Stimulated activated CD4-positive, alpha-beta T cell treated with anti-CD3 and anti-CD28 coated beads, Interleukin-12 subunit alpha, Interleukin-12 subunit beta, amount 100 ng/mL, for 24 hours (primary cell): ENCODE measurements at regions not wholly inside any gene's neighbourhood (a gene's known extent, or its start where the extent isn't known, plus 50 kb on each side); places are given as distances from the start of the nearest gene placed in this dataset.
"Not testable (repeated sequence)": the region's sequence is repeated elsewhere in the genome, so short reads cannot be mapped to it uniquely, and the experiment has no call there.

Source experiments
- DNase-seq, 2 experiments: peaks; one replicate each; pipeline ENCODE4 v3.0.0-alpha.2; 2020; ENCODE audit warnings: low read depth in 2 of 2

DNA sequence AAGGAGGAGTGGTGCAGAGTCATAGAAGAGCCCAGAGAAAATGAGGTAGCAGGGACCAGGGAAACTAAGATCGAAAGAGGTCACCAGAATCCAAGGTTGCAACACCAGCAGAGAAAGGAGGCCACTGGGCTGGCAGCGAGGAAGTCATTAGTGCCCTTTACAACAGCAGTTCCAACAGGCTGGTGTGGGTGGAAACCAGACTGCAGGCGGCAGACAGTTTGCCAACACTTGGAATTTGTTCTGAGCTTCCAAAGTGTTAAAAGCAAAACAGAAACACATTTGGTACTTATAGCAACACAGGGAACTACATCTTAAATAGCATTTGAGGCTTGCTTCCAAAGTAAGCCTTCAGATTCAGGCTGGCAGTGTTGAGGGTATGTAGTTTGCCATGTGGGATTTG is 95.2 kb upstream of the PWP1 start:
- DNase-seq = no peak

DNA sequence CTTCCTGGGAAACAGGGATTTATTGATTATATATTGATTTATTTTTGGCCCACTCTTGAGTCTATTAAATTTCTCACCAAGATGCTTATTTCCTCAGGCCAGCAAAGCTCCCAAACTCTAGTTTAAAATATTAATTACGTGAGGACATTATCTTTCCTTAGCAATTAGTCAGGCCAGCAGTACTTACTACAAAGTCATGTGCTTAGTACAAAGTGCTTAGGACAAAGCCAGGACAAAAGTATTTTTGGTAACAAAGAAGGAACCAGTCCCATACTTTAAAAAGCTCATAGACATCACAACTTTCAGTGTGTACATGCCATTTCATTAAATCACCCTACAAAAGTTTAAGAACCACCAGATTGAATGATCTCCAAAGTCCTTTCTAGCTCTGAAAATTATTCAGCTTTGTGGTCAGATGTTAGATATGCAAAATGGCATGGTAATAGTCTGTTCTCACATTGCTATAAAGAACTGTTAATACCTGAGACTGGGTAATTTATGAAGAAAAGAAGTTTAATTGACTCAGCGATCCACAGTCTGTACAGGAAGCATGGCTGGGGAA is 94.7 kb upstream of the PWP1 start:
- DNase-seq = no peak

DNA sequence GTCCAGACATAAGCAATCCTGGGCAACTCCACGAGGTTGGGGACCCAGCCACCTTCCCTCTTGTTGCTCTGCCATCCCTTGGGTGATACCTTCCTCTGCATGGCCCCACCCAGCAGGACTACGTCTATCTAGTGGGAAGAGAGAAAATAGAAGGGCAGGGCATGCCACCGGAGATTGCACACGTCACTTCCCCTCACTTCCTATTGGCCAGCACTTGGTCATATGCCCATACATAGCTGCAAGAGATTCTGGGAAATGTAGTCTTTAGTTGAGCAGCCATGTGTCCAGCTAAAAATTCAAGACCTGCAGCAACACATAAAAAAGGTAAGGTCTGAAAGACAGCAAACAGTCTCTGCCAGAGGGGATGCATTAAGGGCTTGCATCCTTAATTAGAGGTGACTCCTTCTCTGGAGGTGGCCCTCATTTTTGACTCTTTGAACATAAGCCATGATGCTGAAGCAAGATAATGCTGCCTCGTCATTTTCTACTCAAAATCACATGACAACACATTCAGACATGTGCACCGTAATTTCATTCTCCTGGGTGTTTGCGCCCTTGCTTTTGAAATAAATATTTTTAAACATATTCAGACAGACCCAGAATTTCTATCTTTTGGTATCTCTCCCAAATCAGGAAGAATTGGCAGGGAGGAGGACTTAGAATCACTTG is 91.8 kb upstream of the PWP1 start:
- no peak for DNase-seq

DNA sequence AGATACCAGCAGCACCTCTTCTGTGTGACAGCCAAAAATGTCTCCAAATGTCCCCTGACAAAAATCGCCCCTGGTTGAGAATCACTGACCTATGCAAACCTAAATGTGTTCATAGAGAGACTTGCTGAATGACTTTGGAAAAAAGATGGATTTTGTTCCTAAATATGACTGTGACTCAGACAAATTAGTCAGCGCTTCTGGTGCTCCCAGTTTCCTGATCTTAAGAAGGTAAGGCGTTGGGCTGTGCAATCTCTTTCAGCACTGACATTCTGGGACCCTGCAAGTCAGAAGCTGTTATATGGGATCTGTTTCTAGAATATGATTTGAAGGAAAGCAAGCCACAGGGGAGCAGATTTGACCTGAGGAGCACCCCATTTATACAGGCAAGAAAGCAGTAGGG is 90.6 kb upstream of the PWP1 start:
- DNase-seq = no peak

DNA sequence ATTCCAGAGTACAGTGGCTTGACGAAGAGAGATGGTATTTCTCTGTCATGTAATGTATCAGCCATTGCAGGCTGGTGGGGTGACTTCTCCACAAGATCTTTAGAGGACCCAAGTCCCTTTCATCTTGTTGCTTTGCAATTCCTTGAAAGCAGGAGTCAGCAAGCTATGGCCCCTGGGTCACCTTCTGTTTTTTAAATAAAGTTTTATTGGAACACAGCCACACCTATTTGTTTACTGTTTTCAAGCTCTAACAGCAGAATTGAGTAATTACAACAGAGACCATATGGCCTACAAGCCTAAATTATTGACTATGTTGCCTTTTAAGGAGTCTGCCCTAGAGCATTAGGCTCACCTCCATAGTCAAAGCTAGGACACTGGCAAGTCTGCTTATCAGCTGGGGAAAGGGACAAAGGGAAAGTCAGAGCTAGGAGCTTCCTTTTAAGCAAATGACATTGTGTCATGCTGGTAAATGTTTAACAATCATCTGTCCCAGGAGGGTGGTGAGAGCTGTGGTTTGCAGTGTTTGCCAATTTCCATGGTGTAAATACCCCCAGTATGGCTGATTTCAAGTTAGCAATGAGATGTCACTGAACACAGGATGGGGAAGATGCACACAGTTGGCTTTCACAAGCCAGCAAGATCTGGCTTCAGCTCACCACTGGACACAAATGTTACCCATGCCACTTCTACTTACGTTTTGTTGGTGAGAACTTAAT is 87.7 kb upstream of the PWP1 start:
- DNase-seq = no peak

DNA sequence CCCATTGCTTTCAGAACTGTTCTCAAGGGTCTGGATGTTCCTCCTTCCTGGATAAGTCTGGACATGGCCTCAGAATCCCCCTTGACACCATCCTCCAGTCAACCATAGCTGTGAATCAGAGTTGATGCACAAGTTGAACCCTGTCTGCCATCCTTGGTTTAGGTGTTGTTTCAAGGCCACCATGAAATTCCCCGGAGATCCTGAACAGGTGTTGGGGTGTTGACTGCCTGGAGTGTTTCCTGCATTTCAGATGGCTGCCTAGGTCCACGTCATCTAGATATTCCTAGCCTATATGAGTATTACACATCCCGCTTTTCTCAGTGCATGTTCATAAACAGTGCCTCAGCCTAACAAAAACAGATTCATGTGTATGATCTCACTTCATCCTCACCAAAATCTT is 86.7 kb upstream of the PWP1 start:
- no peak for DNase-seq

DNA sequence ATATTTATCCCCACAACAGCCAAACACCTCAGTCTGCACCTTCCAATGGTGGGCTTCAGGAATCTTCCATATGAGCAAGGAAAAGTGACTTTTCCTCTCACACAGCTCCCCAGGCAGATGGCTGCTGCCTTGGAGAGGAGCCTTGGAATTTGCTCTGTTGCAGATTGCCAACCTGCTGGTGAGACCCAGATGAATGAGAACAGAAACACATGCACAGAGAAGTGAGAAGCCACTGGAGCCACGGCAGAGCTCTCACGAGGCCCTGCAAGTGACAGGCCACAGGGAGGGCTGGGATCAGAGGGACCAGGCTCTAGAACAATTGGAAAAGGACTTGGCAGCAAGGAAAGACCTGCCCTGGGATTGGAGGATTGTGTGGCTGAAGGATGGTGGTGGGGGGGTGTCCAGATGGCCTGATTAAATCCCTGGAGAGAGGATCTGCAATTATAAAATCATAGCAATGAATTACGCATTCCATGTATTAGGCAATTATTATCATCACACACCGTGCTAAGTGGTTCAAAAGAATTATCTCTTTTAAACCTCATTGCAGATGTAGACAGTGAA is 84.9 kb upstream of the PWP1 start:
- DNase-seq = no peak

DNA sequence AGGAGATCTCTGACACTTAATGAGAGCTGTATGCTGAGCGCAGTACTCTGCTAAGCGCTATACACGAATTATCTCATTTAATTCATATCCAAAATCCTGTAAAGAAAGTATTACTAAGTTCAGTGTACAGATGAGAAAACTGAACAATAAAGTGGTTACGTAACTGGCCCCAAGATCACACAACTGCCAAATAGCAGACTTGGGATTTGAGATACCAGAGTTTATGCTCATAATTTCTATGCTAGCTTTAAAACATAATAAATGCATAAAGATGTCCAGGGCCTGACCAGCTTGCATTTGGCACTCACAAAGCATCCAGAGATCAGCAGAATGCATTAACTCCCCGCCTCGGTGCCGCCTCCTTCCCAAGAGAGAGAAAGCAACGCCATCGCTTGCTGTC is 83.2 kb upstream of the PWP1 start:
- no peak for DNase-seq

DNA sequence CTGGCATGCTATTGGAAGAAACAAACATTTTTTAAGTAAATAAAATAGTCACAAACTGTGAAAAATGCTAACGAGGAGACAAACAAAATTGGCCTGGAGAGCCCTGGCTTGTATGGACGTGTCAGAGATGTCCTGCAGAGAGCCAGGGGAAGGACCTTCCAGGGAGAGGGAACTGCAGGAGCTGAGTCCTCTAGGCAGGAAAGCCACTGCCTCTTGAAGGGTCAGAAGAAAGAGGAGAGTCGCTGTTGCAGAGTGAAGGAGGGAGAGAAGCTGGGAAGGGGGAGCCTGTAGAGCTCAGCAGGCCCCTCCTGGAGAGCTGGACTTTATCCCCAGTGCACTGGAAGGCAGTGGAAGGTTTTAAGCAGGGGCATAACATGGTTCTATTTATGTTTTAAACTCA is 80.3 kb upstream of the PWP1 start:
- no peak for DNase-seq

DNA sequence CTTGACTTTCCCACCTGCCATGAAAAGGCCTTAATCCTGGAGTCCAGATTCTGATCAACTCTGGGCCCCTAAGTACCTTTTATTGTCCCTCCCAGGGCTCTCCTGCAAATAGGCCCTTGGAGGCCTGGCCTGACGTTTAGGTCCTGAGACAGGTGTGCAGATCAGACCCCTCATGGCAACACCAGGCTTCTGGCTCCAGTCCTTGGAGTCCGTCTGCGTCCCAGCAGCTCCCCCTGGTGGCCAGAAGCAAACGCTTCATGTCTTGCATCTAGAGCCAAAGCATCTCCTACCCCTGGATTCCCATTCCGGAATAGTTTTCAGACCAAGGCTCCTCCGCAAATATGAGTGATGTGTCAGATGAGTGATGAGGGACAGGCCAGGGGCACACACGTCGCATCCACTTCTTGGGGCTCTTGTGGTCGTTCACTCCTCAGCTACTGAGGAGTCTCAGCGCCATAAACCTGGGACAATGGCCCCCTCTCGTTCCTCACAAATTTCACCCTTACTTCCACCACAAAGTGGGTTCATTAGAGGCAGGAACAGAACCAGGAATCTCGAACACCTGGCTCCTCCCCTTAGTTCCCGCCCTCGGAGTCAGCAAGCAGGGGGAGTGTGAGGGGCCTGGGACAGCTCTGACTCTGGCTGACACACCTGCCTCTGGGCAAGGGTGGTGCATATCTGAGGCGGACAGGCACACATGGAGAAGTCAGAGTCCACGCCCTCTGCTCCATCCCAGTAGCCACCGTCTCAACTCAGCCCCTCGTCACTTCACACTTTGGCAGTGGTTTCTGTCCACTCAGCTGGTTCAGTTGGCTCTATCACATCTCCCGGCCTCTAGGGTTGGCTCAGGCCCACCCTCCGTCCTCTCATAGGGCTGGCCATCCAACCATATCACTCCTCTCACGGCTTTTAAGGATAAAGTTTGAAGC is 77.9 kb upstream of the PWP1 start:
- peak; percentile 58 to 73 for DNase-seq

DNA sequence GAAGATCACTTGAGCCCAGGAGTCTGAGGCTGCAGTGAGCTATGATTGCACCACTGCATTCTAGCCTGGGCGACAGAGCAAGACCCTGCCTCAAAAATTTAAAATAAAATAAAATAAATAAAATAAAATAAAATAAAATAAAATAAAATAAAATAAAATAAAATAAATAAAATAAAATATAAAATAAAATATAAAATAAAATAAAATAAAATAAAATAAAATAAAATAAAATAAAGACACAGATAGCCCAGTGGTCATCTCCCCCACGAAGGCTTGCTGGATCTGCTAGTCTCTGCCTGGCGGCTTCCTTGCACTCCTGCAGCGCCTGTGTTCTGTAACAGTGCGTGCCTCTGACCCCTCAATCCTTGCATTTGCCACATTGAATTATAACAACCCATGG is 76.8 kb upstream of the PWP1 start:
- DNase-seq = not testable (repeated sequence)

DNA sequence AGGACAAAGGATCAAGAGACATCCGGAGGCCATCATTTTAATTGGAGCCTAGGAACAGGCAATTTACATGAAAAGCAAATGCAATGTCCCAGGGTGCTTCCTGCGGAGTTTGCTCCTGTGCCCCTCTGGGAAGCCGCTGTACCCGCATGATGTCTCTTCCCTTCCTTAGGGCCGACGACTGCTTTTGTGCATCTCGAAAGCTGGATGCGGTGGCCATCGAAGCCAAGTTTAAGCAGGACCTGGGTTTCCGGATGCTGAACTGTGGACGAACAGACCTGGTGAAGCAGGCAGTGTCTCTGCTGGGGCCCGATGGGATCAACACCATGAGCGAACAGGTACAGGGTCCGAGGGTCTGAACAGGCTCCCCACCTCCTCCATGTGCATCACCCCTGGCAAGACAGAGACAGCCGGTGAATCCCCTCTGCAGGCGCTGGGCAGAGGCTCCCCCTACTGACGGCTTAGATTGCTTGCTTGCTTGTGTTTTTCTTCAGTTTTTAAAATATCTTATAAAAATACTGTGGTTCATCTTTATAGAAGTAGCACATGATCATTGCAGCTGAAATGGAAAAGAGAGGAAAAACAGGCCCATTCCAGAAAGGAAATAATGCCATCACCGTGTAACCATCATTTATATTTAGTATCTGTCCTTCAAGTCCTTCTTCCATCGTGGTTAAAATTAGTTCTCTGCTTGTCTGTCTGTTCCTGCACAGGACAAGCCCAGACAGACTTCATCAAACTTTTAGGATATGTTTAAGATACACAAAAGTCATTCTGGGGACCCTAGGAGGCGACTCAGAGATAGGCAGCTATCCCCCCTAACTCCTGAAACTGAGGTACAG is 75.4 kb upstream of the PWP1 start:
- DNase-seq = peak in 1 of 2 experiments; percentile 3

DNA sequence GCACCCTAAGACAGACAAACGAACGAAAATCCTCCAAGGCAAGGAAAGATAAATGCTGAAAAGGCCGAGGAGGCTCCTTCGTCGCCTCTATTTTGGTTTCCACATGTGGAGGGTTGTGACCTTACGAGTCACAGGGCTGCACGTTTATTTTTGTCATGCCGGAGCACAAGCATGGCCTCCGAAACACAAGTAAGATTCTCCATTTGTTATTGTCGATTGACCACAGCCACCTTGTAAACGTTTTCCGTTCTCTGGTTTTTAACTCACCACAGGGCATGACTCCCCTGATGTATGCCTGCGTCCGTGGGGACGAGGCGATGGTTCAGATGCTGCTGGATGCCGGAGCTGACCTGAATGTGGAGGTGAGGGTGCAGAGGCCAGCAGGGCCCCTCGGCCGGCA is 73.1 kb upstream of the PWP1 start:
- DNase-seq = no peak

DNA sequence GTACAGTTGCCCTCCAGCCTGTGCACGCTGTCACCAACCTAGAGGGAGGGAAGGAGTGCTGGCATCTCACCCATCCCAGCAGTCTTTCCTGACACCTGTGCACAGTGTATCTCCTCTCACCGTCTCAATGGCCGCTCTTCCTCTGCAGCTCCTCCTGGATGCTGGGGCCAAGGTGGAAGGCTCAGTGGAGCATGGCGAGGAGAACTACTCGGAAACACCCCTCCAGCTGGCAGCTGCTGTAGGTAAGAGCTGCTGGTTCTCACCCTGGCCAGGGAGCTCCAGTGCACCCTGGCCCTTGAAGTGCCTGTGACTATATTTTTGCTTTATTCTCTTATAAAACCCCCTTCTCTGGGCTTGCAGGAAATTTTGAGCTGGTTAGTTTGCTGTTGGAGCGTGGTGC is 68.7 kb upstream of the PWP1 start:
- no peak for DNase-seq

DNA sequence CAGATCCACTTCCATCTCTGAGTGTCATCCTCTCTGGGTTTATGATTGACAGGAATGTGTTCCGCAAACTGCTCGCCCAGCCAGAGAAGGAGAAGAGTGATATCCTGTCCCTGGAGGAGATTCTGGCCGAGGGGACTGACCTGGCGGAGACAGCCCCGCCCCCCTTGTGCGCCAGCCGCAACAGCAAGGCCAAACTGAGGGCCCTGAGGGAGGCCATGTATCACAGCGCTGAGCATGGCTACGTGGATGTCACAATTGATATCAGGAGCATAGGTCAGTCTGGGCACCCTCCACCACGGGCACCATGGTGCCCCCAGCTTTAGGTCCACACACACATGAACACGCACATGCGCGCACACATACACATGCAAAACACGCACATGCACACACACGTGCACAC is 67.5 kb upstream of the PWP1 start:
- DNase-seq = no peak

DNA sequence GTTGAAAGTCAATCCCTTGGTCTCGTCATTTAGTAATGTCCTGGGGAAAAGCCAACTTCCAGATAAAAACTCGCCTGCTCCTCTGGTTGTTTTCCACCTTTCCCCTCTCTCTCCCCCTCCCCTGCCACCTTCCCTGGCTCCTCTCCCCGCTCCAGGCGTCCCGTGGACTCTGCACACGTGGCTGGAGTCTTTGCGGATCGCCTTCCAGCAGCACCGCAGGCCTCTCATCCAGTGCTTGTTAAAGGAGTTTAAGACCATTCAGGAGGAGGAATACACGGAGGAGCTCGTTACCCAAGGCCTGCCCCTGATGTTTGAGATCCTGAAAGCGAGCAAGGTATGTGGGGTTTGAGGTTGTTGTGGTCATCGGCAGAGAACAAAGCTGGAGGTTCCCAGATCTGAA is 65.8 kb upstream of the PWP1 start:
- no peak for DNase-seq

DNA sequence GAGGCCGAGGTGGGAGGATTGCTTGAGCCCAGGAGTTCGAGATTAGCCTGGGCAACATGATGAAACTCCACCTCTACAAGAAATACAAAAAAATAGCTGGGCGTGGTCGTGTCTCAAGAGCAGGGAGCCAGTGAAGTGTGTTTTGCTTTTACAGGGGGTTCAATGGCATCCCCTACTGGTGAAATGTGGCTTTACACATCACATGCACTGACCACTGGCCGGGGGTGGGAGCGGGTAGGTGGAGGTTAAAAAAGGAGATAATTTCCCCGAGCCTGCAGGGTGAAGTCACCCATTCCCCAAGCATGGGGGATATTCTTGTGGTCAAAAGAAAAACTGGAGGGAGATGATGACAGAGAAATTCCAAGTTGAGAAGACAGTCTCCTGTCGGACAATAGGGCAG is 63.6 kb upstream of the PWP1 start:
- DNase-seq = no peak

DNA sequence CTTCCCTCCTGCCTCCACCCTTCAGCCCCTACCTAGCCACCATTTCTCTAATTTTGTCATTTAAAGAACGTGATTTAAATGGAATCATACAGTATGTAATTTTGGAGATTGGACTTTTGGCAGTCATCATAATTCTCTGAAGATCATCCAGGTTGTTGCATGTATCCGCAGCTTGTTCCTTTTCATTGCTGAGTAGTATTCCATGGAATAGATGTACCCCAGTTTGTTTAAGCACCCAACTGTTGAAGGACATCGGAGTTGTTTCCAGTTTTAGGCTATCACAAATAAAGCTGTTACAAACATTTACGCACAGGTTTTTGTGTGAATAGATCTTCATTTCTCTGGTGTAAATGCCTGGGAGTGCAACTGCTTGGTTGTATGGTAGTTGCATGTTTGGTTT is 61.1 kb upstream of the PWP1 start:
- no peak for DNase-seq

DNA sequence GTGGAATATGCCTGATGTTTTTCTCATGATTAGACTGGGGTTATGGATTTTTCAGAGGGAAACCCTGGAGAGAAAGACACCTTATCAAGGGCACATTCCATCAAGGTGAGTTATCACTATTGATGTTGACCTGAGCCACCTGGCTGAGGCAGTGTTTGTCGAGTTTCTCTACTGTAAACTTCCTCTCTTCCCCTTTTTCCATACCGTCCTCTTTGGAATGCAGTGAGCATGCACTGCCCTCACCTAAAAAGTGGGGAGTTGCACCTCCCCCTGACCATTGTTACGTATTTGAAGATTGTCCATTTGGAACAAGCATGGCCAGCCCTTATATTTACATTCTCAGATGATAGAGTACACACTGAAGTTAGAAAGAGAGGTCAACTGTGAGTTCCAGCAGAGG is 53.9 kb upstream of the PWP1 start:
- DNase-seq = no peak

DNA sequence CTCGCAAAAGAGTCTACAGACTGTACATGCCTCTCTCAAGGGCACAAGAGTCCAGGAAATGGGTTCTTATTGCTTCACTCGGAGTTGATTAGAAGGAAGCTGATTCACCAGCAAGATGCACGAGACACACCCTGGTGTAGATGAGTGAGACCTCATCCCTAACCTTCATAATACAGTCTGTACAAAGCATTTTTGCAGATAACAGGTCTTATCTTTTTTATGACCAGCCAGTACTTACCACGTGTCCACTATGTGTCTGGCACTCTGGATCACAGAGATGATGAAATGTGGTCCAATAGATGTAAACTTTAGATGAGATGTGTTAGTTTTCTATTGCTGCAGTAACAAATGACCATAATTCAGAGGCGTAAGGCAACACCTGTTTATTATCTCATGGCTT is 53.4 kb upstream of the PWP1 start:
- DNase-seq = no peak

DNA sequence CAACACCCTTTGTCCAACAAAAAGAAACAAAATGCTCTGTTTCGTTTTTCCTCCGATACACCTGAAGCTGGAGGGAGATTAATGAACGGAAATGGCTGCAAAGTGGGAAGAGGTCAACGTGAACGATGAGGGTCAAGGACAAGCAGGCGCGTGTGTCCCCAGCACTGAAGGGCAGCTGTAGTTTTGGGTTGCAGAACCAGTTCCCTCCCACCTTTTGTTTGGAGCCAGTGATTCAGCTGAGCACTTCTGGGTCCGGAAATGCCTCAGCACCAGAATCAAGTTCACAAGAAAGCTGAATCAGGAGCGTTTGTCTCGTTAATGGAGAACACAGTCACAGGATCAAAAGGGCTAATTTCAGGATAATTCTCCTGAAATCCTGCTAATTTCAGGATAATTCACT is 51.1 kb upstream of the PWP1 start:
- DNase-seq = no peak
